ENCODE measurements at regions not wholly inside any gene's neighbourhood (a gene's known extent, or its start where the extent isn't known, plus 50 kb on each side); places are given as distances from the start of the nearest gene placed in this dataset.

DNA sequence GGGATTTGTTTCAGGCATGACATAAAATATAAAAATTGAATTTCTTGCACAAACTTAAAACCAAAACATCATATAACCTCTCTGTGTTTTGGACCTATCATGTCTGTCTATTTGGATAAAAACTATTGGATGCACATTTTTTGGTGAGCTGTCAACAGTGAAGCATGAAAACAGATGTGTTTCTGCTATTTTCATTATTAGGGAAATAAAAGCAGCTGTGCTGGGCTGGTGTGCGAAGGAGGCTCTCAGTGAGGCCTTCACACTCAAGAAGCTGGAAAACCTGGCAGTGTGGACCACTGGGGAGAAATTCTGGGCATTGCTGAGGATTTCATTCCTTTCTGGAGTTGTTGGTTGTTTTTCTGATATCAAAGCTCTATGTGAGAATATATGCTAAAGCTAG is 395.3 kb downstream of the GJA1 start:
- Histone ChIP-seq H3K4me3 (ENCODE audit: low read depth, low read length) (no peak overlapping the region), H3K36me3 (ENCODE audit: control insufficient read depth, insufficient read depth, low read length) (no peaks in the 10 kb centered on the region), H3K27me3 (ENCODE audit: control insufficient read depth, insufficient read depth, low read length) (no peaks in the 10 kb centered on the region)
- DNase-seq (ENCODE audit: low read depth): no peak
- TF ChIP-seq, protein P1, sequence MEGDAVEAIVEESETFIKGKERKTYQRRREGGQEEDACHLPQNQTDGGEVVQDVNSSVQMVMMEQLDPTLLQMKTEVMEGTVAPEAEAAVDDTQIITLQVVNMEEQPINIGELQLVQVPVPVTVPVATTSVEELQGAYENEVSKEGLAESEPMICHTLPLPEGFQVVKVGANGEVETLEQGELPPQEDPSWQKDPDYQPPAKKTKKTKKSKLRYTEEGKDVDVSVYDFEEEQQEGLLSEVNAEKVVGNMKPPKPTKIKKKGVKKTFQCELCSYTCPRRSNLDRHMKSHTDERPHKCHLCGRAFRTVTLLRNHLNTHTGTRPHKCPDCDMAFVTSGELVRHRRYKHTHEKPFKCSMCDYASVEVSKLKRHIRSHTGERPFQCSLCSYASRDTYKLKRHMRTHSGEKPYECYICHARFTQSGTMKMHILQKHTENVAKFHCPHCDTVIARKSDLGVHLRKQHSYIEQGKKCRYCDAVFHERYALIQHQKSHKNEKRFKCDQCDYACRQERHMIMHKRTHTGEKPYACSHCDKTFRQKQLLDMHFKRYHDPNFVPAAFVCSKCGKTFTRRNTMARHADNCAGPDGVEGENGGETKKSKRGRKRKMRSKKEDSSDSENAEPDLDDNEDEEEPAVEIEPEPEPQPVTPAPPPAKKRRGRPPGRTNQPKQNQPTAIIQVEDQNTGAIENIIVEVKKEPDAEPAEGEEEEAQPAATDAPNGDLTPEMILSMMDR (IDR thresholded peaks at IDR 0.05; ENCODE audit: insufficient read depth, low read length, poor library complexity, severe bottlenecking): no peak

DNA sequence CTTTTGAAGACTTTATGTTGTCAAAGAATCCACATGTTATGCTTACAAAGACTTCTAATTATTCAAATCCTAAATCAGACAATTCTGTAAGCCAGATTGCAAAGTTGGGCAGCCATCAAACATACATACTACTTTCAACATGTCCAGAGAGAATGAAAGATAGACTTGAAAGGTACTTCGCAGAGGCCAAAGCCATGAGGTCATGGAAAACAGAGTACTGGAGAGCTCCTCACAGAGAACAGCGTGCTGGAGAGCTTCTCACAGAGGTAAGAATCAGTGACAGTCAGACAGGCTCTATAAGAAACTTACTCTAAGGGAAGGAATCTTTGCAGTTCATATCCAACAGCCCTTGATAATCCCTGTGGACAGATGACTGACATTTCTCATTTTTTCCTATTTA is 400.2 kb downstream of the GJA1 start:
- H3K36me3 ChIP-seq (ENCODE audit: control insufficient read depth, insufficient read depth, low read length): no peaks in the 10 kb centered on the region
- H3K27me3 ChIP-seq (ENCODE audit: control insufficient read depth, insufficient read depth, low read length): no peaks in the 10 kb centered on the region
- DNase-seq (ENCODE audit: low read depth): no peak
- TF ChIP-seq, protein P1 (IDR thresholded peaks at IDR 0.05; ENCODE audit: insufficient read depth, low read length, poor library complexity, severe bottlenecking): no peak
- no peak overlapping the region for H3K4me3 ChIP-seq (ENCODE audit: low read depth, low read length)

DNA sequence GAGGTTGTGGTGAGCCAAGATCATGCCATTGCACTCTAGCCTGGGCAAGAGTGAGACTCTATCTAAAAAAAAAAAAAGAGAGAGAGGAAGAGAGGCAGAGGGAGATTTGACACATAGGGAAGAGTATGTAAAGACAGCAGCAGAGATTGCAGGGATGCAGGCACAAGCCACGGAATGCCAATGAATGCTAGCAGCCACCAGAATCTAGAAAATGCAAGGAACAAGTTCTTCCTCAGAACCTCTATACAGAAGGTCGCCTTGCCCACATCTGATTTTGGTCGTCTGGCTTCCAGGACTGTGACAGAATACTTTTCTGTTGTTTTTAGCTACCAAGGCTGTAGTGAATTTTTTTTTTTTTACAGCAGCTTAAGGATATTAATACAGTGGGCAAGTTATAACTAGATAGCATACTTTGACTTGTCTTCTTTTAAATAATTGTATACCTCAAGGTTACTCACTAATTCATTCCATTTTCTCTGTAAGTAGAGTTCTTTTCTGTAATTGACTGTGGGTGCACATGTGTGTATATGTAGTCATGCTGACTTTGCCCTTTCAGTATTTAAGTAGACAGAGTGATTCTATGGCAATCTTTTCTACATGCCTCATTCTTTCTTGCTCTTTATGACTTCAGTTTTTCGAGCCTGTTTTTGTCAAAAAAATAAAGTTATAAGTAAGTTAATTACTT is 402.2 kb downstream of the GJA1 start:
- TF ChIP-seq, protein P1 (IDR thresholded peaks at IDR 0.05; ENCODE audit: insufficient read depth, low read length, poor library complexity, severe bottlenecking): no peak
- DNase-seq (ENCODE audit: low read depth): no peak
- H3K27me3 ChIP-seq (ENCODE audit: control insufficient read depth, insufficient read depth, low read length): no peaks in the 10 kb centered on the region
- H3K4me3 ChIP-seq (ENCODE audit: low read depth, low read length): no peak overlapping the region
- no peaks in the 10 kb centered on the region for H3K36me3 ChIP-seq (ENCODE audit: control insufficient read depth, insufficient read depth, low read length)

DNA sequence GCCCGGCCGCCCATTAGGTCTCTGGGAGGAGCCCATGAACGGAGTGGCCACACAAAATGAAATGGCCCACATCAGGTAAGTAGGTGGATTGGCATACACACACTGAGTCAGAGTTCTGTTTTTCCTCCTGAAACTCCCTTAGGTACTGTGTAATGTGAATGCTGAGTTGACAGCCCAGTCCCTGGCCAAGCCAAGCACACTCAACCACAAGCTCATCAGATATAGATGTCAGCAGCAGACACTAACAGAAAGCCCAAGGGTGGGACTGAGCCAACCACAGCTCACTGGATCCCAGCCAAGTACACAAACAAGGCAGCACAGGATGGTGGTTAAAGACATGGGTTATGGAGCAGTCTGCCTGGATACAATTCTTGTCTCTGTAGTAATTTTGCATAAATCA is 403.4 kb downstream of the GJA1 start:
- H3K4me3 ChIP-seq (ENCODE audit: low read depth, low read length): no peak overlapping the region
- H3K36me3 ChIP-seq (ENCODE audit: control insufficient read depth, insufficient read depth, low read length): no peaks in the 10 kb centered on the region
- TF ChIP-seq, protein P1 (IDR thresholded peaks at IDR 0.05; ENCODE audit: insufficient read depth, low read length, poor library complexity, severe bottlenecking): no peak
- no peaks in the 10 kb centered on the region for H3K27me3 ChIP-seq (ENCODE audit: control insufficient read depth, insufficient read depth, low read length)
- peak; percentile 55 for DNase-seq (ENCODE audit: low read depth)

DNA sequence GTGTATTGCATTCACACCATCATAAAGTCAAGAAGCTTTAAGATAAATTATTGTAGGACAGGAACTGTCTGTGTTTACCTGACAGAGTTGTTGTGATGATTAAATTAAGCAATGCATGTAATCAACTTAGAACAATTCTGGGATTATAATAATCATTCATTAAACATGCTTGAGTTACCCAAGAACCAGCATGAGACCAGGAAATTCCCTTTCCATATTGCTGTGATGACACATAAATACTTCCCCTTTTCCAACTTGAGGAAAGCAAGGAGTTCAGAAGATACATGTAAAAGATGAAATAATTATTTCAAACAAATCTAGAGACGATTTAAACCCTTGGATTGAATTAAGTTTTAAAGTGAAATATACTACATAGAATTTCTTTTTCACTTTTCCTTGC is 404.4 kb downstream of the GJA1 start:
- TF ChIP-seq, protein P1 (IDR thresholded peaks at IDR 0.05; ENCODE audit: insufficient read depth, low read length, poor library complexity, severe bottlenecking): no peak
- no peaks in the 10 kb centered on the region for H3K27me3 ChIP-seq (ENCODE audit: control insufficient read depth, insufficient read depth, low read length)
- H3K36me3 ChIP-seq (ENCODE audit: control insufficient read depth, insufficient read depth, low read length): no peaks in the 10 kb centered on the region
- DNase-seq (ENCODE audit: low read depth): no peak
- H3K4me3 ChIP-seq (ENCODE audit: low read depth, low read length): no peak overlapping the region

DNA sequence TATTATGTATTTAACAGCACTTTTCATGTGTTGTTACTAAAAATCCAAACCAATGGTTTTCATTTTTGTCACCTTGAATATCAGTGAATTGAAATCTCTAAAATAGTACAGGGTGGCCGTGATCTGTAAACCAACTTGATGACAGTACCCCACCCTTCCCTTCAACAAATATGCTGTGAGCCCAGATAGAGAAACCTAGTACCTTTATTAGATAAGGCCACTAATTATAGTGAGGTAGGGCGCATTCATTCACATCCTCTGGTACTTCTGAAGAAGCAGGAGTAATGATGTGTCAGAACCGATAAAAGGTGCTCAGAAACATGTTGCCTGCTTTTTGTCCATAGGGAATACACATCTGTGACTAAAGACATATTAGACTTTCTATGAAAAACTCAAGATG is 409.5 kb downstream of the GJA1 start:
- TF ChIP-seq, protein P1 (IDR thresholded peaks at IDR 0.05; ENCODE audit: insufficient read depth, low read length, poor library complexity, severe bottlenecking): no peak
- Histone ChIP-seq H3K4me3 (ENCODE audit: low read depth, low read length) (no peak overlapping the region), H3K27me3 (ENCODE audit: control insufficient read depth, insufficient read depth, low read length) (no peaks in the 10 kb centered on the region), H3K36me3 (ENCODE audit: control insufficient read depth, insufficient read depth, low read length) (no peaks in the 10 kb centered on the region)
- DNase-seq (ENCODE audit: low read depth): no peak

Data from kidney epithelial cell (primary cell).